GM12865 (cell line): ENCODE measurements at regions not wholly inside any gene's neighbourhood (a gene's known extent, or its start where the extent isn't known, plus 50 kb on each side); places are given as distances from the start of the nearest gene placed in this dataset.
"Not testable (repeated sequence)": the region's sequence is repeated elsewhere in the genome, so short reads cannot be mapped to it uniquely, and the experiment has no call there.

ENCODE experiments used
- DNase-seq: peaks from one replicate; pipeline ENCODE4 v3.0.0; 2010; ENCODE audit warnings: low read depth
- H3K4me3 ChIP-seq: 2 replicates; pipeline ENCODE4 v1.5.1; 2011; ENCODE audit warnings: mild to moderate bottlenecking, low read depth, low read length, control low read depth
- TF ChIP-seq, protein P1 (sequence below): IDR thresholded peaks from 2 replicates; pipeline ENCODE4 v1.5.1; 2011; ENCODE audit warnings: low read length, control low read depth, low read depth, inconsistent platforms; ENCODE audit not compliant: insufficient read depth; ENCODE audit errors: missing control alignments

DNA sequence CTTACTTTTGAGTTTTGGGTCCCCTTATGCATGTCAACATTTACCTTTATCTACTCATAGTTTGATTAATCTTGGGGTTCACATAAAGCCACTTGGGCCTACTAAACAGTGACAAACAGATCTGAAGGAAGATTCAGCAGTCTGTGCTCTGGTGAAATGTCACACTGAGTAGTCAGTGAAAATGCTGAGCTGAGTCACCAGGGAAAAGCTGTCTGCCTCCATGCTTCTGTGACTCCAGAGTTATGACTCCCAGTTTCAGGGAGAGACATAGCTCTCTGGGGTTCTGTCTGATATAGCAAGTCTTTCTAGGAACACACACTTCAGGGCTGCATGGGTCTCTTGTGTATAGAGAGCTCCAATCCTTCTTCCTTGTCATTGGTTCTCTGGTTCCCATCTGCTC, 406.3 kb upstream of the FAR2 start:
- TF ChIP-seq, protein P1, sequence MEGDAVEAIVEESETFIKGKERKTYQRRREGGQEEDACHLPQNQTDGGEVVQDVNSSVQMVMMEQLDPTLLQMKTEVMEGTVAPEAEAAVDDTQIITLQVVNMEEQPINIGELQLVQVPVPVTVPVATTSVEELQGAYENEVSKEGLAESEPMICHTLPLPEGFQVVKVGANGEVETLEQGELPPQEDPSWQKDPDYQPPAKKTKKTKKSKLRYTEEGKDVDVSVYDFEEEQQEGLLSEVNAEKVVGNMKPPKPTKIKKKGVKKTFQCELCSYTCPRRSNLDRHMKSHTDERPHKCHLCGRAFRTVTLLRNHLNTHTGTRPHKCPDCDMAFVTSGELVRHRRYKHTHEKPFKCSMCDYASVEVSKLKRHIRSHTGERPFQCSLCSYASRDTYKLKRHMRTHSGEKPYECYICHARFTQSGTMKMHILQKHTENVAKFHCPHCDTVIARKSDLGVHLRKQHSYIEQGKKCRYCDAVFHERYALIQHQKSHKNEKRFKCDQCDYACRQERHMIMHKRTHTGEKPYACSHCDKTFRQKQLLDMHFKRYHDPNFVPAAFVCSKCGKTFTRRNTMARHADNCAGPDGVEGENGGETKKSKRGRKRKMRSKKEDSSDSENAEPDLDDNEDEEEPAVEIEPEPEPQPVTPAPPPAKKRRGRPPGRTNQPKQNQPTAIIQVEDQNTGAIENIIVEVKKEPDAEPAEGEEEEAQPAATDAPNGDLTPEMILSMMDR = no peak
- no peak overlapping the region for H3K4me3 ChIP-seq
- DNase-seq = no peak

GRCh38 chr12:28746734-28747325, 402.2 kb upstream of the FAR2 start:
- H3K4me3 ChIP-seq = no peak overlapping the region
- TF ChIP-seq, protein P1 = no peak
- DNase-seq = no peak

DNA sequence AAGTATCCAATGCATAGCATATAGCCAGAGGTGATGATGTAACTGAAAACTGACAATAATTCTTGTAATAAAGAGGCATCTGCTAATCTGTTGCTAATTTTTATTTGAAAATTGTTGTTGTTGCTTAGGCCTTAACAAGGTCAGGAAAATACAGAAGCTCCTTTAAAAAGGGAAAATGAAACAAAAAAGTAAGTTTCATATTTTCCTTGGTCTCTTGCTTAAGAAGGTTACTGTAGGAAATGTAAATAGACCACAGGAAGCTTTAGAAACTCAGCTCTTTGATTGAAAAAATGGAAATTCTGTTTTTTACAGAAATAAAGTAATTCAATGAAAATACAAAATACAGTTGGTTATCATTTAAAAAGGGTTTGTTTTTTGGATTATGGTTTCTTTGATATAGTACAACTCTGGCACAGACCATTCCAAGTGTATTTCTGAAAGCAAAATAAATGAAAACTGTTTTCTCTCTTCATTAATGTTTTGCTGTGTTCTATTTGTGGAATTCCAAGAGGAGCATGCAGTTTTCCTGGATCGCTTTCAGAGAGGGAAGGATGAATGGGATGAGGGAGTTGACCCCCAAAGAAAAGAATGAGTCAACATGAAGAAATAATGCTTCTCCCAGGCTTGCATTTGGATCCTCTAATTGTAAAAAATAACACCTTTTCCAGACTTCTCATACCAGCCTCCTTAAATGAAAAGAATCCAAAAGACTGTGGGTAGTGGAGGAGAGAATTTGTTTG, 398.0 kb upstream of the FAR2 start:
- no peak overlapping the region for H3K4me3 ChIP-seq
- TF ChIP-seq, protein P1 = no peak
- DNase-seq = no peak

DNA sequence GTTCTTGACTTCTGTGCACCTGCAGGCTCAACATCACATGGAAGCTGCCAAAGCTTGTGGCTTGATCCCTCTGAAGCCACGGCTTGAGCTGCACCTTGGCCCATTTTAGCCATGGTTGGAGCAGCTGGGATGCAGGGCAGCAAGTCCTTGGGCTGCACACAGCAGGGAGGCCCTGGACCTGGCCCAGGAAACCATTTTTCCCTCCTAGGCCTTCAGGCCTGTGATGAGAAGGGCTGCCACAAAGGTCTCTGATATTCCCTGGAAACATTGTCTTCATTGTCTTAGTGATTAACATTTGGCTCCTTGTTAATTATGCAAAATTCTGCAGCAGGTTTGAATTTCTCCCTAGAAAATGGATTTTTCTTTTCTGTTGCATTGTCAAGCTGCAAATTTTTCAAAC, 394.1 kb upstream of the FAR2 start:
- DNase-seq = no peak
- H3K4me3 ChIP-seq = no peak overlapping the region
- TF ChIP-seq, protein P1 = no peak

DNA sequence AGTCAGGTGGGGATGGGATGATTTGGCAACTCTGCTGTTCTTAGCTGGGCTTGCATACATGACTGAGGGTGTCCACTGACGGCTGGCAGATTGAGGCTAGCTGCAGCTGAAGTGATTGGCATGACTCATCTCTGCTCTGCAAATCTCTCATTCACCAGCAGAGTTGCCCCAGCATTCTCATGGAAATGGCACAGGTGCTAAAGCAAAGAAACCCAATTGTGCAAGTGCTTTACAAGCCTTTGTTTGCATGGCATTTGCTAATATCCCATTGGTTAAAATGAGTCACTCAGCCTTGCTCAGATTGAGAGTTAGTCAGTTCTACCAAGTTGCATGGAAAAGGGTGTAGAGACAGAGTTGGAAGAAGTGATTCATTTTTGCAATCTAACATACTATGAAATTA, 389.7 kb upstream of the FAR2 start:
- H3K4me3 ChIP-seq = no peak overlapping the region
- DNase-seq = no peak
- TF ChIP-seq, protein P1 = no peak

- DNase-seq, H3K4me3 ChIP-seq: not testable (repeated sequence)
These were observed 388.8 kb upstream of the FAR2 start for GRCh38 chr12:28760040-28760903.

- not testable (repeated sequence) for H3K4me3 ChIP-seq, DNase-seq
These were observed 387.2 kb upstream of the FAR2 start for GRCh38 chr12:28761897-28762296.
